ENCODE measurements at regions not wholly inside any gene's neighbourhood (a gene's known extent, or its start where the extent isn't known, plus 50 kb on each side); places are given as distances from the start of the nearest gene placed in this dataset.
"Not testable (repeated sequence)": the region's sequence is repeated elsewhere in the genome, so short reads cannot be mapped to it uniquely, and the experiment has no call there.

DNA sequence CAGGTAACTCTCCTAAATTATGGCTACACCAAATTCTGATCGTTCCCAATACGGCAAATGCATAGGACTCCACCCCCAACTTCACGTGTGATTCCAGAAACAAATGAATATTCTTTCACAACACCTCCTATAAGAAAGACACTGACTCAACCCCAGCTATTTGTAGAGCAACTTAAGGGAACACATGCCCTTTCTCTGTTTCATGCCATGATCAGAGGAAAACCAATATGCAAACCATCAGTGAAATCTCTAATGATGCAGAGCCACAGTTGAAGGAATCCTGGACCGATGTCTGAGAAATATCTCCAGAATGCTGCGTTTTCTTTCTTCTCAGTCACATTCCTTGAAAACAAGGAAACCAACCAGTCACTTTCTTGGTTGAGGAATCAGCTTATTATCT lies 164.2 kb upstream of the PTBP2 start:
- no peak for DNase-seq

DNA sequence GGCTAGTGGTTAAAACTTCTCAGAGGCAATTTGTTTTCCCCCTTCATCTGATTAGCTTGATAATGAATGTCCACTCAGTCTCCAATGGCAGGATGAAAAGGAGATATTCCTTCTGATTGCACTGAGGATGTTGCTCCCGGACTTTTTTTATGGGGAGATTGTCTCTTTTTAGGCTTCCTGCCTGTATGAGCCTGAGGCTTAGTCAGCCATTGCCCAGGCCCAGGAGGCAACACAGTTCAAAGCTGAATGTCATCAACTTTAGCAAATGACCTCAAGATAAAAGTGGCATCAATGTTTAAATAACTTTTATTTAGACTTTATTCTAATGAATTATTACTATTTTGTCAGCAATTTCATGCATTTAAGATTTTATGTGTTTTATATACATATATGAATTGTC lies 162.9 kb upstream of the PTBP2 start:
- no peak for DNase-seq

DNA sequence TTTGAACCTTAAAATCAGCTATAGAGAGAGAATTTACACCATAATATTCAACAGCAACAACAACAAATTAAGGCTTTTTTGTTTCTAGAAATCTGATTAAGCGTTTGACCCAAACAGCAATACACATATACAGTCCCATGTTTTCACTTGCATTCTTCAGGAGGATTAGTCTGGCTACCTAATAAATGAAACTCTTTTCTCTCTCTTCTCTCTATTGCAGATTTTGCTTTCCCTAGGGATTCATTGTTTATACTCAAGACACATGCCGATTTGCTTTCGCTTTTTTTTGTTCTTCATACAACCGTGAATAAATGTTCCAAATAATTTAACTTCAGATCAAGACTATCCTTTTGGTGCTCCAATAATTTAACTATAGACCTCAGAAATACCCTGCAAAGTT lies 162.4 kb upstream of the PTBP2 start:
- no peak for DNase-seq

DNA sequence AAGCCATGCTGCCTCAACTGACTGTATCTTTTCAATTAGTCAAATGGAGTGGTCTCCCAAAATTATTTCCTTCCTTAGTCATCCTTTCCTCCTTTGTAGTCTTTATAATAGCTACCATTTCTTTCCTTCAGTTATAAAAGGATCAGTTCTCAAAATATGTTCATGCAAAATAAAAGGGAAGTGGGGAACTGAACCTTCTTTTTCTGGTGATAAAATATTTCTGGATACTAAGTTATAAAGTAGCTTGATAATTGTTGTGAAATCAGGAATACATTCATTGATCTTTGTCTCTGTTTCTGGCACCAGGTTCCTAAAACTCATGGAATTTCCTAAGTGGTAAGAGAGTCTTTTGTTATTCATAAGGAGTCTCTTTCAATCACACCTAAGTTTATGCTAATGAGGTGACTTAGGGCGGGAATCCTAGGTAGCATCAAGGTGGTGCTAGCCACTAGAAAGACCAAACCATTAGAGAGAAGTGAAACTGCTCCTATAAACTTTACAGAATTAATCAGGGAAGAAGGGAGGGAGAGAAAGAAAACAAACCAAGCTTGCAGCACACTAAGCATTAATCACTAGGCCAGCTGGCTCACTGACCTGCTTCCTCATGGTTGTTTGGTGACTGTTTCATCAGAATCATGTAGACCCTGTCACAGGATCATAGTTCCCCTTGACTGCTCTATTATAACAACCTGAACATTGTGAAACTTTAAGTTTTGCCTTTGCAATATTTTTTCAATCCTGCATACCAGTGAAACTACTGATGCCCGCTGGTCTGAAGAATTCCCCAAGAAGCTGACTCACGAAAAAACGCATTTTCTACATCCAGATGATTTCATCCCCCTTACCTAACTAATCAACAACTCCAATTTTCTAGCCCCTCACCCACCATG lies 161.6 kb upstream of the PTBP2 start:
- no peak for DNase-seq

DNA sequence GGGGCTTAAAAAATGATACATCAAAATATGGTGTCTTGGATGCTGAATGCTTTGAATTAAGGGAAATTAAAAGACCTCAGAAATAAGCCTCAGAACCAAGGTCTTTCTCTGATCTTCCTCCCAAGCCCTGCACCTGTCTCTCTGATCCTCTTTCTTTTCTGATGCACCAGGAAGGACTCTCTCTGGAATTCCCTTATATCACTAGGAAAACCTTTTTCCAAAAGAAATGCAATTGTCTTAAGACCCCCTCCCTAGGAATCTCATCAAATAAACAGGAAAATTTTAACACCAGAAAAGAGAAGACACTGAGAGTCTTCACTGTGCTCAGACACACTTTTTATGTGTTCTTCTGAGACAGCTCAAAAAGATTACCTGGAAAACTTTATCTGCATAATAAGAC lies 159.5 kb upstream of the PTBP2 start:
- no peak for DNase-seq

DNA sequence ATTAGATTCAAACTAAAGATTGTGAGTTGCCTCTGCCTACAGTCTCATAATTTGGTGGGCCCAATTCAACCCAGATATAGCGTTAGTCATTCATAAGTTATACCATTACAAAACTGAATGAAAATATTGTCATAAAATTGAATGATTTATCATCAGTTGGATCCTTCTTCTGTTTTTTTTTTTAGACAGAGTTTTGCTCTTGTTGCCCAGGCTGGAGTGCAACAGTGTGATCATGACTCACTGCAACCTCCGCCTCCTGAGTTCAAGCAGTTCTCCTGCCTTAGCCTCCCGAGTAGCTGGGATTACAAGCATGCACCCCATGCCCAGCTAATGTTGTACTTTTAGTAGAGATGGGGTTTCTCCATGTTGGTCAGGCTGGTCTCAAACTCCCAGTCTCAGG lies 157.2 kb upstream of the PTBP2 start:
- not testable (repeated sequence) for DNase-seq

DNA sequence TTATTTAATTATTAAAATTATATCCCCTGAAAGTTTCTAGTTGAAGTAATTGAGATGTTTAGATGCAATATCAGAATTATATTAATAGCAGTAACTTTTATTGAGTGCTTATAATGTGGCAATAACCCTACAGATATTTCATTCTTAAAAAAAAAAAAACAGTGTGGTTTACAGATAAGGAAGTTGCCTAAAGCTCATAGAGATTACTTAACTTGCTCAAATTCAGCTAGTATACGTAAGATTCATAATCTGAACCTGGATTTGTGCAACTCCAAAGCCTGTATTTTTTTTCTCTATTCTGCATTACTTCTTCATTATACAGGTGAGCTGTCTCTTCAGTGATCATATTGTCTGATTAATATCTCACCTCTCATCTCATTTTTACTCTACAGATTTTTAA lies 156.0 kb upstream of the PTBP2 start:
- DNase-seq = no peak

DNA sequence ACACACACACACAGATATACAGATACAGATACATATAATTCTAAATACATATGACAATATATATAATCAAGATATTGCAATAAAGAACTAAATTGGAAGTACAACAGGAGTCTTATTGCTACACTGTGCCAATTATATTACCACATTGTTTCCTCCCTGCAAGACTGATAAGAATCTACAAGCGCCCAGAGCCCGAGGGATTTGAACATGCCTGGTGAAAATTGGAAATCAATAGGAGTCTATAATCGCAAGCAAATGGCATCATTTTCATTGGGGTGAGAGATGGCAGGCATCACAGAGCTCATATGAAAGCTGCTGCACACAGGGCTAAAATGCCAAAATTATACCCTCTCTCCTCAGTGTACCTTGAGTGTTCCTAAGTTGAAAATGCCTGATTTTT lies 152.9 kb upstream of the PTBP2 start:
- DNase-seq = no peak

DNA sequence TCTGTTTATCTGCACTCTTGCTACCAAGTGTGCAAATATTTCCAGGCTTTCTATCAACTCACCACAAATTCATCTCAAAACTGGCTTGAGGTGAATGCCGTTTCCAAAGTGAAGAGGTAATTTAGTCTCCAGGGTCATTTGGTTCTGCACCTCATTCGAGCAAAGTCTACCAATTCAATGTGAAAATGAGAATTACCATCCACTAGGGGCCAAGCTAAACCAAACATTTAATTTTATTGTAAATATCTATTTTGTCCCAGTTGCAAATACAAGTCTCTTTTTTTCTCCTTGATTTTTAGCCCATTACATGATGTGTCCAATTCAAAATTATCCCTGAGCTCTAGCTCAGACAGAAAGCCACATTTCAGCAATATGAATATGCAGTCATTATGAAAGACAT lies 152.3 kb upstream of the PTBP2 start:
- no peak for DNase-seq

DNA sequence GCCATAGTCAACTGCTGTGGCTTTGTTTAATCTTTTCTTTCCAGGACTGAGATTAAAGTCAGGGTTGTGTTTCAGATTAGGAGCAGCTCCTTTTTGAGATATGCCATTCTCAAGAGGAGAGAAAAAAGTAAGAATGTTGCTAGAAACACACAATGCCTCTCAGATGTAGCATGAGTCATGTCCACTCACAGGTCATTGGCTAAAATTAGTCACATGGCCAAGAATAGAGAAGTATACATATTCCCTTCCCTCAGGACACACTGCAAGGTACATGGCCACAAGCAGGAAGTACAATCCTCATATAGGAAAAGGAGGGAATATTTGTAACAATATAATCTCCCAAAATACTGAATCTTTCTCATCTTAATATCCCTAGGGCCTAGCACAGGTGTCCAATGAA lies 141.9 kb upstream of the PTBP2 start:
- DNase-seq = no peak

DNA sequence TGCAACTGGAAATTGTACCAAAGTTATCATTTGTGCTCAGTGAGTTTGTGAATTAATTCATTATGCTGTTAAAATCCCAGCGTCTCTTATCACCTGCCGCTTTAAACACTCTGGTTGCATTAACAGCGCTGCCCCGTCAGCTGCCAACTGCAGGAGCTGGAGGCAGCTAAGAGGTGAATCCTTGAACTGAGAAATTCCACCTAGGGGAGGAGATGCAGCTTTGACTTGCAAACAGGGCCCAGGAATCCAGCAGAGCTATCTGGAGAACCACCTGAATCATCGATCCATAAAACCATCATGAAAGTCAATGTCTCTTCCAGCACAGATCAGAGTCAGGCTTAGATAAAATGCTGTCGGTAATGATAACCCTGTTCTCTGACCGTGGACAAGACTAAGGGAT lies 140.7 kb upstream of the PTBP2 start:
- no peak for DNase-seq

DNA sequence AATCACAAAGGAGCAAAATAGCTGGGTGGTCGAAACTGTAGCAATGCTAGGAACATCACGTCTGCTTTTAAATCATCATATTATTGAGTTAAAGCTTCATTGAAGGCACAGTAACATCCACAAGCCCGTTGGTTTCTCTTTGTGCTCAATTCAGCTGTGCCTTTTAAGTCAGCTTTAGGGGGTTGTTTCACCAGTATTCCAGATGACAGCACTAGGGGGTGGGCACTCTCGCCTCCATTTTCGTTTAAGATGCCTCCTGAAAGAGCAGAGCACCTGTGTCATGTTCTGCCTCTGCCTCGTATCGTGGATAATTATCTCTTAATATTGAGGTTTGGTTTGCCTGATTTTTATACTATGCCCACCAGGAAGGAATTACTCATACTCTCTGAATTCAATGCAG lies 139.8 kb upstream of the PTBP2 start:
- no peak for DNase-seq

DNA sequence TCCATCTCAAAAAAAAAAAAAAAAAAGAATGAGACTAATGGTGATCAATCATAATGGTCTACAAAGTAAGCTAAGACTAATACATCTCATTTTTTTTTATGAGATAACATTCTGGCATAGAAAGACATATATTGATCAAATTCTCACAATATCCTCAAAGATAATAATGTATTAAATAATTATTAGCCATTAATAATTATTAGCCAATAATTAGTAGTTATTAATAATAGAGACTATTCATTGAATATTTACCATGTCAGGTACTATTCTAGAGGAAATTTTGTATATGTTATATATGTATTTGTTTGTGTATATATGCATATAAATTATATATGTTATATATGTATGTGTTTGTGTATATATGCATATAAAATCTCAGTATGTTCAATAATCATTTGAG lies 137.7 kb upstream of the PTBP2 start:
- DNase-seq = no peak

DNA sequence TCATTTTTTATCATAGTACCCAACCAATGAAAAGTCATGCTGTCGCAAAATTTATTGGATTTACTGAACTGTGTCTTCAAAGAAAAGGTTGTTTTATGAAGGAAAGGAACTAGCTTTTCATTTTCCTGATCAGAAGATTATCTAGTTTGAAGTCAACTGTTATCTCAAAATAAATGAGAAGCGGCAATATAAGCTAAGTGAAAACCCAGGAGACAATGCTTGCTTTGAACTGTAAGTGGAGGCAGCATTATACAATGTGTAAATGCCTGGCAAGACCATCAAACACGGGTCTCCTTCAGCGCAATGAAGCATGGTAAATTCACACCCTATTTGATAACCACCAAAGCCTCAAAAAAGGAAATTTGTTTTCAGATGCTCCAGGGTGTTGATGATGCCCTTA lies 134.4 kb upstream of the PTBP2 start:
- no peak for DNase-seq

DNA sequence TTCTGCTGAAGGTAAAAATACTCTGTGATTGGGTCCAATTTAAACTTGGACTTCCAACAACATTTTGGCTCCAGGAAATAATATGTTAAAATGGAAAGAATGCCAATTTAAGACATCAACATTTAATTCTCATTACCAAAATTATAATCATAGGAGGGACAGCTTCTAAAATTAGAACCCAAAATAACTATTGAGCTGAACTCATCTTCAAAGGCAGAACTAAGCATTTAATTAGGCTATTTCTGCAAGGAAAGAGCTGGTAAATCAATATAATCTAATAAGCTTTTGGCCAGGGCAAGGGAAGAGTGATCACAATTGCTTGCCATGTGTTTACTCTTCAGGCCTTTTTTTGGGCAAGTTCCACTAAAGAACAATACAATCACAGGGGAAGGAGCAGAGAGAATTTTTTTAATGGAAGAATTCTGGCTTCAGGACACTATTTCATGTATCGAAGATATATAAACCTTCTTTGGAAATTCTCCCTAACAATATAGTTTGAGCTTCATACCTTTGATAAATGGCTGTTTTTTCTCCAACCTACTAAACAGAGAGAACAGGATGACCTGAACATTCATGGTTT lies 133.1 kb upstream of the PTBP2 start:
- DNase-seq = no peak

DNA sequence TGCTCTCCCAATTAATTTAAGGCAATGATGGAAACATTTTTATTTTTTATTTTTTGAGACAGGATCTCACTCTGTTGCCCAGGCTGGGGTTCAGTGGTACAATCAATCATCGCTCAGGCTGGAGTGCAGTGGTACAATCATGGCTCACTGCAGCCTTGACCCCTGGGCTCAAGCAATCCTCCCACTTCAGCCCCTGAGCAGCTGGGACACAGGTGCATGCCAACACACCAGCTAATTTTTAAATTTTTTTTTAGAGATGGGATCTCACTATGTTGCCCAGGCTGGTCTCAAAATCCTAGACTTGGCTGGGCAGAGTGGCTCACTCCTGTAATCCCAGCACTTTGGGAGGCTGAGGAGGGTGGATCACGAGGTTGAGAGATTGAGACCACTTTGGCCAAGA lies 126.1 kb upstream of the PTBP2 start:
- not testable (repeated sequence) for DNase-seq

DNA sequence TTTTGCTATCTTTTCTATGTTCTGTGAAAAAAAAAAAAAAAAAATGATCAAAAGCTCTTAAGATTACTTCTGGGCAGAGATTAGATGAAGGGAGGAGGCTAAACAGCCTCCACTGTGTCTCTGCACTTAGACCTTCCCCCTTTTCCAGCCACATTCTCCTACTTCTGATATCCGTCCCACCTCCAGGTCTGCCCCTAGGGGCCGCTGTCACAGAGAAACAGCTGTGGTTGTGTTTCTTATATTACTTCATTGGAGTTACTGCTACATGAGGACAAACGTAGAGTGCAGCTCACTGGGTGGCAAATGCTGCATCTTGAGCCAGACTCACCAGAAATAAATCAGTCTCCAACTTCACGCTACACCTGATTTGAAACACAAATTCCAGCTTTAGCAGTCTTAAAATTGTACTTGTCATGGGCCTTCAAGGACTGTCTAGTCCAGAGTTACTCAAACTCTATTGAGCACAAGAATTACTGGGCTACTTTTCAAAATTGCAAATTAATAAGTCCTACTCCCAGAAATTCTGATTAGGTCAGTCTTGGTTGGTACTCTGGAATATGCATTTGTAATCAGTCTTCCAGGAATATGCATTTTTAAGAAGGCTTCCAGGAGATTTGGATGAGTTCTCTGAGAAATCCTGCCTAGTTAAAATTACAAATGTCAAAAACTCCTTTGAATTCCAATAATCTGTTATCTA lies 125.2 kb upstream of the PTBP2 start:
- DNase-seq = no peak

DNA sequence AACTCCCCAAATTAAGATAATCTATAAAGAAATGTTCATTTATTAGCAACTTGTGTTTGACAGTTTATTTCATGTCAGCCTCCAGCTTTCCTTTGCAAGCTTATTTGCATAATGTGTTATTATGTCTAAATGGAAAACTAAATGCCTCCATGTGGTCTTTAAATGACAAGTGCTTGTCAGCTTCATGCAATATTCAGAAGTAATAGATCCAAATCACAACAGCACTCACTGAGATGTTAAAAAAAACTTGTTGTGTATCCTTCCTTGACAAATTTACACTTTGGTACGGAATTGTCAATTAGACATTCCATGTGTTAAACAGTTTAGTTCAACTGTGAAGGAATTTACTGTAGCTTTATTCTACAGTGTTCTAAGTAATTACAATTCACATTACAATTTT lies 124.4 kb upstream of the PTBP2 start:
- DNase-seq = no peak

DNA sequence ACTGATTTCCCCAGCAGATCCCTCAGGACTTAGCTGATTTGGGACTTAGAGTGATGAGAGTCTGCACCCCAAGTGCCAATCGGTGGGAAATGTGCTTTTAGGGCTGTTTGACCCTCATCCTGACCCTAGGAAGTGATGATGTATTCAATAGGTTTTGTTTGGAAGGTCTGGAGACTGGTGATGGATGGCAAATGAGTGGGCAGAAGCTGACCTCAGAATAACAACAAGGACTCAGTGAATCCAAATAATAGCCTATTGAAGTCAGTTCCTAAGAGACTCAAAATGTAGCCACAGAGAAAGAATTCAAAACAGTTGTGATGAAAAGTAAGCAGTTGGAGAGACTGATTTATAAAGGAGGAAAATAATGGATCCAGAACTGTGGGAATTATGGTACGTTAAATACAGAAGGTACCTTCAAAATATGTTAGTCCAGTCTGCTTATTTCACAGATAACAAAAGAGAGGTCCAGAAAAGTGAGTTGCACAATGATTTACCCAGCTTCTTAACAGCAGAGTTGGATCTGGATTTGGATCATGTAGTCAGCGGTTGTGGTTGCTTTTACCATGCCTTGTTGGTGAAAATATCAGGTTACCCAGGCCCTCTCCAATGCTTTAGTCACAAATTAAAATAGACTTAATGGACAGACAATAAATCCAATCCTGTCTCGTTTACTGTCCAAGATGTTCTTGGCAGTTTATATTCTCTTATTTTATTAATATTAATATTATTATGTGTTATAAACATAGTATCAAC lies 123.0 kb upstream of the PTBP2 start:
- peak; percentile 11 for DNase-seq

DNA sequence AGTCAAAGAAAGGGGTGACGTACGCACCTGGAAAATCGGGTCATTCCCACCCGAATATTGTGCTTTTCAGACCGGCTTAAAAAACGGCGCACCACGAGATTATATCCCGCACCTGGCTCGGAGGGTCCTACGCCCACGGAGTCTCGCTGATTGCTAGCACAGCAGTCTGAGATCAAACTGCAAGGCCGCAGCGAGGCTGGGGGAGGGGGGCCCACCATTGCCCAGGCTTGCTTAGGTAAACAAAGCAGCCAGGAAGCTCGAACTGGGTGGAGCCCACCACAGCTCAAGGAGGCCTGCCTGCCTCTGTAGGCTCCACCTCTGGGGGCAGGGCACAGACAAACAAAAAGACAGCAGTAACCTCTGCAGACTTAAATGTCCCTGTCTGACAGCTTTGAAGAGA lies 117.0 kb upstream of the PTBP2 start:
- not testable (repeated sequence) for DNase-seq

DNA sequence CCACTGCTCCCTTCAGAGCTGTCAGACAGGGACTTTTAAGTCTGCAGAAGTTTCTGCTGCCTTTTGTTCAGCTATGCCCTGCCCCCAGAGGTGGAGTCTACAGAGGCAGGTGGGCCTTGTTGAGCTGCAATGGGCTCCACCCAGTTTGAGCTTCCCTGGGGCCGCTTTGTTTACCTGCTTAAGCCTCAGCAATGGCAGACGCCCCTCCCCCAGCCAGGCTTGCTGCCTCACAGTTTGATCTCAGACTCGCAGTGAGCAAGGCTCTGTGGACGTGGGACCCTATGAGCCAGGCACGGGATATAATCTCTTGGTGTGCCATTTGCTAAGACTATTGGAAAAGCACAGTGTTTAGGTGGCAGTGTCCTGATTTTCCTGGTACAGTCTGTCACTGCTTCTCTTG lies 104.2 kb upstream of the PTBP2 start:
- DNase-seq = not testable (repeated sequence)

DNA sequence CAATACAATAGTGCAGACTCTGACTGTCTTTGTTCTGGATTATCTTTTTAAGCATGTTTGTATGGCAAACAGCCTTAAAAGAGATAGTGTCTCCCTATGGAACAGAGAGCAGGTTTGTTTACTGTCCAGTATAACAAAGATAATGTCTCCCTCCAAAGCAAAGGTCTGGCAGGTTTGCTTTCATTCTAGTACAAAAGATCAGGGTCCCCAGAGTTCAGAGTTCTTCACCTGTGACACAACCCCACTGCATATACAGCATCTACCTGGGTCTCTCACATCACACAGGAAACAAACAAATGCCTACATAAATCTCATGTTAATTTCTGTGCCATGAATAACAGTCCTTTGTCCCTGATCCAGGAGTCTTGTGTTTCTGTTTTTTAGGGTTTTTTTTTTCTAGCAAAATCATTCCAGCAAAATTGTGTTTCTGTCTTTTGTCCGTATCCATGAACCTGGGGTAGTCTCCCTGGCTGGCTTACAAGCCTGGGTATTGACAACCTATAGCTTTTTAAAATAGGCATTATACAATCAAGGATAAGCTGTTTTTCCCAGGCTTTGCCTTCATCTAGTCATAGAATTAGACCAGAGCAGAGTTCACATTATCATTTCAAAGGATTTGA lies 89.4 kb upstream of the PTBP2 start:
- DNase-seq = no peak

Measured in occipital lobe (tissue), 1 donor.